ENCODE measurements at regions not wholly inside any gene's neighbourhood (a gene's known extent, or its start where the extent isn't known, plus 50 kb on each side); places are given as distances from the start of the nearest gene placed in this dataset.
"Not testable (repeated sequence)": the region's sequence is repeated elsewhere in the genome, so short reads cannot be mapped to it uniquely, and the experiment has no call there.

GRCh38 chr14:106547735-106548434, 1021.5 kb downstream of the TMEM121 start:
- DNase-seq (ENCODE audit: insufficient read length, low spot score) (no peak), FAIRE-seq (no peak)
- TF ChIP-seq POU2F2 (IDR thresholded peaks at IDR 0.05; ENCODE audit: low read depth, low read length) (no peak), TAF1 (IDR thresholded peaks at IDR 0.05; ENCODE audit: low read depth, low read length) (no peak), POLR2AphosphoS5 (IDR thresholded peaks at IDR 0.05; ENCODE audit: low read depth, low read length) (no peak), PAX5 (IDR thresholded peaks at IDR 0.05; ENCODE audit: insufficient read depth, low read length, severe bottlenecking) (no peak), SPI1 (IDR thresholded peaks at IDR 0.05; ENCODE audit: low read depth, low read length) (no peak), POLR2A (IDR thresholded peaks at IDR 0.05; ENCODE audit: low read depth, low read length) (no peak)

DNA sequence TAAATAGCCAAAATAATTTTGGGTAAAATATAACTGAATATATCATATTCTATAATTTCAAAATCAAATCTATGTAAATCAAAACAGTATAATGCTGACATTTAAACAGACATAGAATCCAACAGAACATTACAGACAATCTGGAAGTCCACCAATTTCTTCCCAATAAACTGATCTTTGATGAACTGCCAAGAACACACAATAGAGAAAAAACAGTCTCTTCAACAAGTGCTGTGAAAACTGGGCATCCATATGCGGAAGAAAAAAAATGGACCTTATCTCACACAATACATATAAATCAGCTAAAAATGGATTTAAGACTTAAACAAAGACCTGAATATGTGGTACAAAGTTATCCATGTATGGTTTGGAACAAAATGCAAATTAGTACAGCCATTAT, 1022.7 kb downstream of the TMEM121 start:
- FAIRE-seq, result no peak
- DNase-seq (ENCODE audit: insufficient read length, low spot score), result no peak
- TF ChIP-seq POLR2A (IDR thresholded peaks at IDR 0.05; ENCODE audit: low read depth, low read length), result no peak
- TF ChIP-seq POLR2AphosphoS5 (IDR thresholded peaks at IDR 0.05; ENCODE audit: low read depth, low read length), result no peak
- TF ChIP-seq SPI1 (IDR thresholded peaks at IDR 0.05; ENCODE audit: low read depth, low read length), result no peak
- no peak for TF ChIP-seq TAF1 (IDR thresholded peaks at IDR 0.05; ENCODE audit: low read depth, low read length)
- no peak for TF ChIP-seq POU2F2 (IDR thresholded peaks at IDR 0.05; ENCODE audit: low read depth, low read length)
- no peak for TF ChIP-seq PAX5 (IDR thresholded peaks at IDR 0.05; ENCODE audit: insufficient read depth, low read length, severe bottlenecking)

DNA sequence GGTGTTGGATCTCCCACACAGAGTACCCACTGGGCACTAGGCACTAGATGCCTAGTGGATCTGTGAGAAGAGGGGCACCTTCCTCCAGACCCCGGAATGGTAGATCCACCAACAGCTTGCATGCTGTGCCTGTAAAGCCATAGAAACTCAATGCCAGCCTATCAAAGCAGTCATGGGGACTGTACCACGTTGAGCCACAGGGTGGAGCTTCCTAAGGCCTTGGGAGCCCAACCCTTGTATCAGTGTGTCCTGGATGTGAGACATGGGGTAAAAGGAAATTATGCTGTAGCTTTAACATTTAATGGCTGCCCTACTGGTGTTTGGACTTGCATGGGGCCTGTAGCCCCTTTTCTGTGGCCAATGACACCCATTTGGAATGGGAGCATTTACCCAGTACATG, 1024.9 kb downstream of the TMEM121 start:
- no peak for TF ChIP-seq POLR2AphosphoS5 (IDR thresholded peaks at IDR 0.05; ENCODE audit: low read depth, low read length)
- no peak for TF ChIP-seq POLR2A (IDR thresholded peaks at IDR 0.05; ENCODE audit: low read depth, low read length)
- no peak for DNase-seq (ENCODE audit: insufficient read length, low spot score)
- FAIRE-seq, result peak; percentile 48

GRCh38 chr14:106556211-106556610, 1029.8 kb downstream of the TMEM121 start:
- FAIRE-seq; DNase-seq (ENCODE audit: insufficient read length, low spot score): not testable (repeated sequence)

- no peak for TF ChIP-seq TAF1 (IDR thresholded peaks at IDR 0.05; ENCODE audit: low read depth, low read length)
- no peak for TF ChIP-seq POLR2A (IDR thresholded peaks at IDR 0.05; ENCODE audit: low read depth, low read length)
- TF ChIP-seq POU2F2 (IDR thresholded peaks at IDR 0.05; ENCODE audit: low read depth, low read length), result no peak
- TF ChIP-seq PAX5 (IDR thresholded peaks at IDR 0.05; ENCODE audit: insufficient read depth, low read length, severe bottlenecking), result no peak
- TF ChIP-seq SPI1 (IDR thresholded peaks at IDR 0.05; ENCODE audit: low read depth, low read length), result no peak
- TF ChIP-seq POLR2AphosphoS5 (IDR thresholded peaks at IDR 0.05; ENCODE audit: low read depth, low read length), result no peak
- peak; percentile 76 for FAIRE-seq
- DNase-seq (ENCODE audit: insufficient read length, low spot score), result peak; percentile 18
Observed at GRCh38 chr14:106556665-106557289, 1030.4 kb downstream of the TMEM121 start.

GRCh38 chr14:106562451-106562850, 1036.1 kb downstream of the TMEM121 start:
- FAIRE-seq (no peak), DNase-seq (ENCODE audit: insufficient read length, low spot score) (no peak)
- TF ChIP-seq SPI1 (IDR thresholded peaks at IDR 0.05; ENCODE audit: low read depth, low read length), result no peak
- no peak for TF ChIP-seq POLR2A (IDR thresholded peaks at IDR 0.05; ENCODE audit: low read depth, low read length)
- no peak for TF ChIP-seq TAF1 (IDR thresholded peaks at IDR 0.05; ENCODE audit: low read depth, low read length)
- TF ChIP-seq PAX5 (IDR thresholded peaks at IDR 0.05; ENCODE audit: insufficient read depth, low read length, severe bottlenecking), result no peak
- TF ChIP-seq POLR2AphosphoS5 (IDR thresholded peaks at IDR 0.05; ENCODE audit: low read depth, low read length), result no peak
- TF ChIP-seq POU2F2 (IDR thresholded peaks at IDR 0.05; ENCODE audit: low read depth, low read length), result no peak

GRCh38 chr14:106564058-106564643, 1037.8 kb downstream of the TMEM121 start:
- TF ChIP-seq POU2F2 (IDR thresholded peaks at IDR 0.05; ENCODE audit: low read depth, low read length), result no peak
- no peak for TF ChIP-seq PAX5 (IDR thresholded peaks at IDR 0.05; ENCODE audit: insufficient read depth, low read length, severe bottlenecking)
- TF ChIP-seq SPI1 (IDR thresholded peaks at IDR 0.05; ENCODE audit: low read depth, low read length), result peak; percentile 19; the same call in 1 of the 2 replicates
- no peak for TF ChIP-seq POLR2A (IDR thresholded peaks at IDR 0.05; ENCODE audit: low read depth, low read length)
- no peak for TF ChIP-seq TAF1 (IDR thresholded peaks at IDR 0.05; ENCODE audit: low read depth, low read length)
- TF ChIP-seq POLR2AphosphoS5 (IDR thresholded peaks at IDR 0.05; ENCODE audit: low read depth, low read length), result no peak
- DNase-seq (ENCODE audit: insufficient read length, low spot score) (peak; percentile 43), FAIRE-seq (peak; percentile 55)

DNA sequence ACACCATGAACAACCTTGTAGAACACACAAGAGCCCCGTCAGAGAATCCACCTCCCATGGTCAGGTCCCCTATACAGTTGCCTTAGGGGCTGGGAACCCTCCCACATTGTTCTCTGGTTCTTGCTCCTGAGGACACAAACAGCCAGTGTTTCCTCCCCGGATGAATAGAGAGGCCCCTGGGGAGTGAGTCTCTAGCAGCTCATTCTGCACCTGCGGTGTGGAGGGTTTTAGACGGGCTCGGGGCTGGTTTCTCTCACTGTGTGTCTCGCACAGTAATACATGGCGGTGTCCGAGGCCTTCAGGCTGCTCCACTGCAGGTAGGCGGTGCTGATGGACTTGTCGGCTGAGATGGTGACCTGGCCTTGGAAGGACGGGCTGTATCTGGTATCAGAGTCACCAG, 1052.1 kb downstream of the TMEM121 start:
- DNase-seq (ENCODE audit: insufficient read length, low spot score), result no peak
- FAIRE-seq, result no peak
- TF ChIP-seq POU2F2 (IDR thresholded peaks at IDR 0.05; ENCODE audit: low read depth, low read length), result no peak
- no peak for TF ChIP-seq PAX5 (IDR thresholded peaks at IDR 0.05; ENCODE audit: insufficient read depth, low read length, severe bottlenecking)
- no peak for TF ChIP-seq SPI1 (IDR thresholded peaks at IDR 0.05; ENCODE audit: low read depth, low read length)
- no peak for TF ChIP-seq POLR2AphosphoS5 (IDR thresholded peaks at IDR 0.05; ENCODE audit: low read depth, low read length)
- no peak for TF ChIP-seq POLR2A (IDR thresholded peaks at IDR 0.05; ENCODE audit: low read depth, low read length)
- TF ChIP-seq TAF1 (IDR thresholded peaks at IDR 0.05; ENCODE audit: low read depth, low read length), result no peak

GRCh38 chr14:106579084-106579483, 1052.7 kb downstream of the TMEM121 start:
- DNase-seq (ENCODE audit: insufficient read length, low spot score) (no peak), FAIRE-seq (no peak)
- no peak for TF ChIP-seq POLR2AphosphoS5 (IDR thresholded peaks at IDR 0.05; ENCODE audit: low read depth, low read length)
- TF ChIP-seq POLR2A (IDR thresholded peaks at IDR 0.05; ENCODE audit: low read depth, low read length), result no peak
- no peak for TF ChIP-seq TAF1 (IDR thresholded peaks at IDR 0.05; ENCODE audit: low read depth, low read length)
- TF ChIP-seq PAX5 (IDR thresholded peaks at IDR 0.05; ENCODE audit: insufficient read depth, low read length, severe bottlenecking), result no peak
- TF ChIP-seq POU2F2 (IDR thresholded peaks at IDR 0.05; ENCODE audit: low read depth, low read length), result no peak
- TF ChIP-seq SPI1 (IDR thresholded peaks at IDR 0.05; ENCODE audit: low read depth, low read length), result no peak
